GM23248 (cell line): ENCODE measurements at regions not wholly inside any gene's neighbourhood (a gene's known extent, or its start where the extent isn't known, plus 50 kb on each side); places are given as distances from the start of the nearest gene placed in this dataset.

Experiments used
- EZH2 ChIP-seq: fragments of 200-600 bp; sonication (generic); IDR thresholded peaks from 2 replicates; pipeline ENCODE4 v1.6.1; 2018; ENCODE audit warnings: antibody characterized with exemption, mild to moderate bottlenecking; ENCODE audit not compliant: insufficient read depth, poor library complexity, severe bottlenecking
- EZH2phosphoT487 ChIP-seq: fragments of 200-600 bp; sonication (generic); IDR thresholded peaks from 2 replicates; pipeline ENCODE4 v1.6.1; 2018; ENCODE audit warnings: antibody characterized with exemption, moderate library complexity, mild to moderate bottlenecking, low read depth; ENCODE audit not compliant: insufficient read depth

DNA sequence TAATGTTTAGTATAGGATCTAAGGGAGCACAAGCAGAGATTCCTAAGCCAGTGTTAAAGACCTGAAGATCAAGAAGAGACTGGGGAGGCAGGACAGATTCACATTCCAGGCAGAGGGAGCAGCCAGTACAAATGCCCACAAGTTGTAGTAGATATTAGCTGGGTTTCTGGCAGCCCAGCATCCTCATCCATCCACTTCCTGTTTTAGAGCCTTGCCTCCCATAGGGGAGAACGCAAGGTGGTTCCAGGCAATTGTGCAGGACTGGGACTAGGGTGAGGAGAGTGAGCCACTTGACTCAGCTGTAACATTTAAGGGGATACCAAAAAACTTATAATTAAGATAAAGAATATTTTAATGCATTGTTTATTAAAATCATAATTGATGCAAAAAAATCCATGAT lies 71.3 kb upstream of the PSMA6 start:
- no peak for TF ChIP-seq EZH2phosphoT487
- TF ChIP-seq EZH2 = no peak
